IMR-90 (cell line): ENCODE measurements at regions not wholly inside any gene's neighbourhood (a gene's known extent, or its start where the extent isn't known, plus 50 kb on each side); places are given as distances from the start of the nearest gene placed in this dataset.

Source experiments
- ATAC-seq: fragments of 200-7000 bp; cut with Tn5 transposase; 2 replicates; pipeline ENCODE4 v1.9.1; 2020; ENCODE audit warnings: low read depth, mild to moderate bottlenecking, moderate library complexity
- BruUV-seq: library from RNA; stranded (reverse); fragments of 400-500 nt; replicated peaks from 2 replicates; lab custom pipeline; 2021; lab: Mats Ljungman, UMichigan
- CTCF ChIA-PET: fragments of 300-600 bp; formaldehyde crosslinking; extraction: SDS; loops from one replicate; lab custom pipeline; 2021; ENCODE audit warnings: antibody characterized with exemption; lab: Yijun Ruan, JAX
- POLR2A ChIA-PET: fragments of 300-600 bp; sonication (Branson Sonifier 250); formaldehyde crosslinking; loops from one replicate; lab custom pipeline; 2022; ENCODE audit warnings: antibody characterized with exemption; ENCODE audit not compliant: unreplicated experiment; lab: Charles Lee
- DNase-seq: peaks from one replicate; pipeline ENCODE4 v3.0.0; 2013
- H2AFZ ChIP-seq: replicated peaks from 2 replicates; pipeline ENCODE3; 2013; ENCODE audit warnings: low read length, mild to moderate bottlenecking; ENCODE audit not compliant: poor library complexity
- H2AK5ac ChIP-seq: 2 replicates; pipeline ENCODE4 v1.6.1; 2013; ENCODE audit warnings: low read depth, low read length, inconsistent platforms
- H2AK9ac ChIP-seq: replicated peaks from 2 replicates; pipeline ENCODE3; 2013; ENCODE audit warnings: mild to moderate bottlenecking, low read depth, low read length, moderate library complexity; ENCODE audit not compliant: poor library complexity
- H2BK120ac ChIP-seq: 2 replicates; pipeline ENCODE4 v1.6.1; 2013; ENCODE audit warnings: low read depth, low read length, inconsistent platforms
- H2BK15ac ChIP-seq: 3 replicates; pipeline ENCODE4 v1.6.1; 2013; ENCODE audit warnings: low read depth, low read length, inconsistent platforms
- H2BK20ac ChIP-seq: 2 replicates; pipeline ENCODE4 v1.6.1; 2013; ENCODE audit warnings: low read depth, mild to moderate bottlenecking, inconsistent platforms, low read length, moderate library complexity
- H2BK5ac ChIP-seq: 2 replicates; pipeline ENCODE4 v1.6.1; 2013; ENCODE audit warnings: mild to moderate bottlenecking, low read depth, low read length, inconsistent platforms; ENCODE audit not compliant: poor library complexity, severe bottlenecking
- H3K14ac ChIP-seq: replicated peaks from 2 replicates; pipeline ENCODE4 v1.6.1; 2013; ENCODE audit warnings: low read depth, low read length, inconsistent platforms
- H3K18ac ChIP-seq: 2 replicates; pipeline ENCODE4 v1.6.1; 2013; ENCODE audit warnings: low read depth, low read length, control low read depth
- H3K23ac ChIP-seq: 2 replicates; pipeline ENCODE4 v1.6.1; 2013; ENCODE audit warnings: low read depth, low read length, inconsistent platforms
- H3K27ac ChIP-seq: 2 replicates; pipeline ENCODE4 v1.5.1; 2013; ENCODE audit warnings: mild to moderate bottlenecking, control low read depth, low read length; ENCODE audit not compliant: insufficient read depth
- H3K27me3 ChIP-seq: 2 replicates; pipeline ENCODE4 v1.6.1; 2013; ENCODE audit warnings: low read length; ENCODE audit not compliant: control insufficient read depth, insufficient read depth
- H3K36me3 ChIP-seq: 2 replicates; pipeline ENCODE4 v1.6.1; 2013; ENCODE audit warnings: low read length, mixed read lengths; ENCODE audit not compliant: control insufficient read depth, insufficient read depth
- H3K4ac ChIP-seq: 2 replicates; pipeline ENCODE4 v1.6.1; 2013; ENCODE audit warnings: low read depth, low read length, inconsistent platforms
- H3K4me1 ChIP-seq: 2 replicates; pipeline ENCODE4 v1.6.1; 2013; ENCODE audit warnings: low read length, mixed read lengths; ENCODE audit not compliant: control insufficient read depth, insufficient read depth
- H3K4me2 ChIP-seq: 2 replicates; pipeline ENCODE4 v1.6.1; 2013; ENCODE audit warnings: low read depth, mild to moderate bottlenecking, control low read depth, low read length, moderate library complexity
- H3K4me3 ChIP-seq: 2 replicates; pipeline ENCODE4 v1.5.1; 2013; ENCODE audit warnings: low read depth, mild to moderate bottlenecking, control low read depth, low read length, moderate library complexity; ENCODE audit not compliant: insufficient read depth
- H3K56ac ChIP-seq: 2 replicates; pipeline ENCODE4 v1.6.1; 2013; ENCODE audit warnings: low read length, inconsistent platforms; ENCODE audit not compliant: insufficient read depth; ENCODE audit errors: extremely low read depth
- H3K79me1 ChIP-seq, 2 experiments: 2 replicates each; pipeline ENCODE4 v1.6.1; 2013; ENCODE audit warnings: low read length in 2 of 2, inconsistent platforms in 1 of 2, low read depth in 1 of 2
- H3K9ac ChIP-seq: 2 replicates; pipeline ENCODE4 v1.6.1; 2013; ENCODE audit warnings: low read depth, low read length, control low read depth
- H3K9me1 ChIP-seq: 2 replicates; pipeline ENCODE4 v1.6.1; 2013; ENCODE audit warnings: low read length, inconsistent platforms; ENCODE audit not compliant: insufficient read depth
- H3K9me3 ChIP-seq: 2 replicates; pipeline ENCODE4 v1.6.1; 2013; ENCODE audit warnings: low read length; ENCODE audit not compliant: control insufficient read depth, insufficient read depth
- H4K20me1 ChIP-seq: 2 replicates; pipeline ENCODE4 v1.6.1; 2013; ENCODE audit warnings: low read length, inconsistent platforms; ENCODE audit not compliant: insufficient read depth
- H4K5ac ChIP-seq: 2 replicates; pipeline ENCODE4 v1.6.1; 2013; ENCODE audit warnings: mild to moderate bottlenecking, low read depth, low read length, control low read depth
- H4K8ac ChIP-seq, 2 experiments: 2 replicates each; pipeline ENCODE4 v1.6.1; 2013; ENCODE audit warnings: low read depth in 2 of 2, low read length in 2 of 2, control low read depth in 1 of 2, inconsistent platforms in 1 of 2
- H4K91ac ChIP-seq: 2 replicates; pipeline ENCODE4 v1.6.1; 2013; ENCODE audit warnings: low read depth, low read length, inconsistent platforms; ENCODE audit not compliant: insufficient read depth
- BHLHE40 ChIP-seq: fragments of 150-350 bp; IDR thresholded peaks from 2 replicates; pipeline ENCODE4 v1.6.1; 2016; ENCODE audit warnings: mild to moderate bottlenecking, low read depth, low read length
- CEBPB ChIP-seq: IDR thresholded peaks from 2 replicates; pipeline ENCODE4 v1.6.1; 2012; ENCODE audit warnings: low read depth, low read length, improper control_type of control experiment
- CHD1 ChIP-seq: IDR thresholded peaks from 2 replicates; pipeline ENCODE4 v1.6.1; 2012; ENCODE audit warnings: low read depth, low read length, improper control_type of control experiment
- FOS ChIP-seq: fragments of 150-350 bp; IDR thresholded peaks from 2 replicates; pipeline ENCODE4 v1.6.1; 2016; ENCODE audit warnings: low read depth, low read length
- MAFK ChIP-seq: IDR thresholded peaks from 2 replicates; pipeline ENCODE4 v1.6.1; 2012; ENCODE audit warnings: low read depth, low read length, improper control_type of control experiment
- MAZ ChIP-seq: IDR thresholded peaks from 2 replicates; pipeline ENCODE4 v1.6.1; 2012; ENCODE audit warnings: low read depth, mild to moderate bottlenecking, low read length, improper control_type of control experiment, moderate library complexity, borderline replicate concordance
- MXI1 ChIP-seq: IDR thresholded peaks from 2 replicates; pipeline ENCODE4 v1.6.1; 2012; ENCODE audit warnings: low read depth, mild to moderate bottlenecking, low read length, moderate library complexity, borderline replicate concordance
- NFE2L2 ChIP-seq: fragments of 150-350 bp; IDR thresholded peaks from 2 replicates; pipeline ENCODE4 v1.6.1; 2016; ENCODE audit warnings: low read depth, mild to moderate bottlenecking, low read length
- POLR2A ChIP-seq: IDR thresholded peaks from 2 replicates; pipeline ENCODE4 v1.6.1; 2012; ENCODE audit warnings: mild to moderate bottlenecking, low read depth, low read length
- RAD21 ChIP-seq: IDR thresholded peaks from 2 replicates; pipeline ENCODE4 v1.6.1; 2012; ENCODE audit warnings: low read length, improper control_type of control experiment
- RCOR1 ChIP-seq: IDR thresholded peaks from 2 replicates; pipeline ENCODE4 v1.6.1; 2012; ENCODE audit warnings: mild to moderate bottlenecking, low read length, improper control_type of control experiment; ENCODE audit not compliant: insufficient replicate concordance
- RFX5 ChIP-seq: IDR thresholded peaks from 2 replicates; pipeline ENCODE4 v1.8.0; 2012; ENCODE audit warnings: low read depth, mild to moderate bottlenecking, low read length, moderate library complexity
- SMC3 ChIP-seq: fragments of 150-350 bp; IDR thresholded peaks from 2 replicates; pipeline ENCODE4 v1.6.1; 2016; ENCODE audit warnings: low read depth, mild to moderate bottlenecking, antibody characterized with exemption, low read length, moderate library complexity
- WGBS, 2 experiments: methylation state at CpG; one replicate each; pipeline versions ENCODE4 v1.1.5 to v1.1.7; 2013; ENCODE audit warnings: missing lambda C conversion rate in 2 of 2; ENCODE audit not compliant: insufficient read length in 1 of 2; ENCODE audit errors: extremely low coverage in 2 of 2; 5-methylcytosine and 5-hydroxymethylcytosine counted together
- dilution Hi-C: fragments of 300-500 bp; cut with HindIII; formaldehyde crosslinking; loops from one replicate; pipeline ENCODE4 v1.14.3; 2018; ENCODE audit warnings: low sequenced_read_pairs; ENCODE audit not compliant: unreplicated experiment
- in situ Hi-C: fragments of 300-500 bp; cut with MboI; formaldehyde crosslinking; loops from 3 replicates; pipeline ENCODE4 v1.14.3; 2019; ENCODE audit warnings: low sequenced_read_pairs, inconsistent platforms, mixed read lengths
- intact Hi-C: fragments of 100-400 bp; cut with micrococcal nuclease; formaldehyde crosslinking; loops from 2 replicates; pipeline ENCODE4 v1.10.0; 2022
- TF ChIP-seq, protein P1 (sequence below): conservative IDR thresholded peaks from 2 replicates; pipeline ENCODE4 v1.5.1; 2012; ENCODE audit warnings: mild to moderate bottlenecking, low read depth, low read length, improper control_type of control experiment
- TF ChIP-seq, protein P2 (sequence below): fragments of 150-350 bp; IDR thresholded peaks from 2 replicates; pipeline ENCODE4 v1.6.1; 2017; ENCODE audit warnings: mild to moderate bottlenecking, antibody characterized with exemption, low read length, low read depth
- TF ChIP-seq, protein P3 (sequence below): fragments of 150-350 bp; IDR thresholded peaks from 2 replicates; pipeline ENCODE4 v1.6.1; 2016; ENCODE audit warnings: low read depth, mild to moderate bottlenecking, low read length, moderate library complexity, borderline replicate concordance

DNA sequence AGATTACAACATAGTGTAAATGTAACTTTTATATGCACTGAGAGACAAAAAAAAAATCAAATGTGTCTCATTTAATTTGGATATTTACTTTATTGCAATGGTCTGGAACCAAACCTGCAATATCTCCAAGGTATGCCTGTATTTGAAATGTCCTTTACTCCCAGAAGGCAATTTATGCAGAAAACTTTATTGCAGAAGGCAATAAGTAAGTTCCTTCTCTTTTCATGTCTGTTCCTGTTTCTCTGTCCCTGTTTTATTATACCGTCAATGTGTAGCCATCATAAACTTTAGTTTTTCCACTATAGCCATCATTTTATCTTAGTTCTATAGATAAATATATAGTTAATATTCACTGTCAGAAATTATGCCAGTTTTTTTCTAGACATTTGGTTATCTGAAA, 513.1 kb upstream of the FAM98A start:
- CTCF ChIA-PET, result no interaction called here
- Histone ChIP-seq H2AFZ (no peak overlapping the region), H3K4me2 (no peak overlapping the region)

More for the DNA sequence above, 513.1 kb upstream of the FAM98A start:
- POLR2A ChIA-PET, result no interaction called here
- H2BK120ac ChIP-seq, result no peak overlapping the region
- no peak overlapping the region for H4K5ac ChIP-seq
- H2AK5ac ChIP-seq, result no peak overlapping the region
- in situ Hi-C loops (no loop called here), dilution Hi-C loops (no loop called here), intact Hi-C loops (no loop called here)
- no peak overlapping the region for H3K23ac ChIP-seq
- H3K4ac ChIP-seq, result no peak overlapping the region
- no peaks in the 10 kb centered on the region for H3K9me3 ChIP-seq
- no peaks in the 10 kb centered on the region for H3K27me3 ChIP-seq
- H2AK9ac ChIP-seq, result no peak overlapping the region
- no peaks in the 10 kb centered on the region for H3K36me3 ChIP-seq
- TF ChIP-seq, protein P1, sequence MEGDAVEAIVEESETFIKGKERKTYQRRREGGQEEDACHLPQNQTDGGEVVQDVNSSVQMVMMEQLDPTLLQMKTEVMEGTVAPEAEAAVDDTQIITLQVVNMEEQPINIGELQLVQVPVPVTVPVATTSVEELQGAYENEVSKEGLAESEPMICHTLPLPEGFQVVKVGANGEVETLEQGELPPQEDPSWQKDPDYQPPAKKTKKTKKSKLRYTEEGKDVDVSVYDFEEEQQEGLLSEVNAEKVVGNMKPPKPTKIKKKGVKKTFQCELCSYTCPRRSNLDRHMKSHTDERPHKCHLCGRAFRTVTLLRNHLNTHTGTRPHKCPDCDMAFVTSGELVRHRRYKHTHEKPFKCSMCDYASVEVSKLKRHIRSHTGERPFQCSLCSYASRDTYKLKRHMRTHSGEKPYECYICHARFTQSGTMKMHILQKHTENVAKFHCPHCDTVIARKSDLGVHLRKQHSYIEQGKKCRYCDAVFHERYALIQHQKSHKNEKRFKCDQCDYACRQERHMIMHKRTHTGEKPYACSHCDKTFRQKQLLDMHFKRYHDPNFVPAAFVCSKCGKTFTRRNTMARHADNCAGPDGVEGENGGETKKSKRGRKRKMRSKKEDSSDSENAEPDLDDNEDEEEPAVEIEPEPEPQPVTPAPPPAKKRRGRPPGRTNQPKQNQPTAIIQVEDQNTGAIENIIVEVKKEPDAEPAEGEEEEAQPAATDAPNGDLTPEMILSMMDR, result no peak
- TF ChIP-seq RAD21 (no peak), SMC3 (no peak), BHLHE40 (no peak), MAZ (no peak), CHD1 (no peak), MAFK (no peak), FOS (no peak), RCOR1 (no peak), NFE2L2 (no peak), RFX5 (no peak), POLR2A (no peak), MXI1 (no peak), CEBPB (no peak)
- TF ChIP-seq, protein P2, sequence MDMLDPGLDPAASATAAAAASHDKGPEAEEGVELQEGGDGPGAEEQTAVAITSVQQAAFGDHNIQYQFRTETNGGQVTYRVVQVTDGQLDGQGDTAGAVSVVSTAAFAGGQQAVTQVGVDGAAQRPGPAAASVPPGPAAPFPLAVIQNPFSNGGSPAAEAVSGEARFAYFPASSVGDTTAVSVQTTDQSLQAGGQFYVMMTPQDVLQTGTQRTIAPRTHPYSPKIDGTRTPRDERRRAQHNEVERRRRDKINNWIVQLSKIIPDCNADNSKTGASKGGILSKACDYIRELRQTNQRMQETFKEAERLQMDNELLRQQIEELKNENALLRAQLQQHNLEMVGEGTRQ, result no peak
- TF ChIP-seq, protein P3, sequence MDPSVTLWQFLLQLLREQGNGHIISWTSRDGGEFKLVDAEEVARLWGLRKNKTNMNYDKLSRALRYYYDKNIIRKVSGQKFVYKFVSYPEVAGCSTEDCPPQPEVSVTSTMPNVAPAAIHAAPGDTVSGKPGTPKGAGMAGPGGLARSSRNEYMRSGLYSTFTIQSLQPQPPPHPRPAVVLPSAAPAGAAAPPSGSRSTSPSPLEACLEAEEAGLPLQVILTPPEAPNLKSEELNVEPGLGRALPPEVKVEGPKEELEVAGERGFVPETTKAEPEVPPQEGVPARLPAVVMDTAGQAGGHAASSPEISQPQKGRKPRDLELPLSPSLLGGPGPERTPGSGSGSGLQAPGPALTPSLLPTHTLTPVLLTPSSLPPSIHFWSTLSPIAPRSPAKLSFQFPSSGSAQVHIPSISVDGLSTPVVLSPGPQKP, result no peak
- H3K4me3 ChIP-seq, result no peak overlapping the region
- H4K91ac ChIP-seq, result no peak overlapping the region
- no peaks in the 10 kb centered on the region for H4K20me1 ChIP-seq
- no peak overlapping the region for H3K14ac ChIP-seq
- H3K79me1 ChIP-seq, result no peaks in the 10 kb centered on the region
- BruUV-seq, result no TSS peak
- no peak overlapping the region for H2BK5ac ChIP-seq
- no peak overlapping the region for H3K27ac ChIP-seq
- H3K4me1 ChIP-seq, result no peaks in the 10 kb centered on the region
- no peak overlapping the region for H2BK20ac ChIP-seq
- no CpG with 5 or more reads among the region's 1 CpG for WGBS, 2 experiments
- no peak for ATAC-seq
- H2BK15ac ChIP-seq, result no peak overlapping the region
- H3K9ac ChIP-seq, result no peak overlapping the region
- H3K9me1 ChIP-seq, result no peaks in the 10 kb centered on the region
- H3K56ac ChIP-seq, result no peak overlapping the region
- H4K8ac ChIP-seq, result no peak overlapping the region
- H3K18ac ChIP-seq, result no peak overlapping the region
- no peak for DNase-seq
